NCI-H2107 treated with DMSO at 0.1 percent for 48 hours (cell line): ENCODE measurements at regions not wholly inside any gene's neighbourhood (a gene's known extent, or its start where the extent isn't known, plus 50 kb on each side); places are given as distances from the start of the nearest gene placed in this dataset.
"Not testable (repeated sequence)": the region's sequence is repeated elsewhere in the genome, so short reads cannot be mapped to it uniquely, and the experiment has no call there.

Experiments used
- DNase-seq: peaks from one replicate; lab custom pipeline; 2025; ENCODE audit not compliant: unreplicated experiment; lab: John Stamatoyannopoulos, UW

DNA sequence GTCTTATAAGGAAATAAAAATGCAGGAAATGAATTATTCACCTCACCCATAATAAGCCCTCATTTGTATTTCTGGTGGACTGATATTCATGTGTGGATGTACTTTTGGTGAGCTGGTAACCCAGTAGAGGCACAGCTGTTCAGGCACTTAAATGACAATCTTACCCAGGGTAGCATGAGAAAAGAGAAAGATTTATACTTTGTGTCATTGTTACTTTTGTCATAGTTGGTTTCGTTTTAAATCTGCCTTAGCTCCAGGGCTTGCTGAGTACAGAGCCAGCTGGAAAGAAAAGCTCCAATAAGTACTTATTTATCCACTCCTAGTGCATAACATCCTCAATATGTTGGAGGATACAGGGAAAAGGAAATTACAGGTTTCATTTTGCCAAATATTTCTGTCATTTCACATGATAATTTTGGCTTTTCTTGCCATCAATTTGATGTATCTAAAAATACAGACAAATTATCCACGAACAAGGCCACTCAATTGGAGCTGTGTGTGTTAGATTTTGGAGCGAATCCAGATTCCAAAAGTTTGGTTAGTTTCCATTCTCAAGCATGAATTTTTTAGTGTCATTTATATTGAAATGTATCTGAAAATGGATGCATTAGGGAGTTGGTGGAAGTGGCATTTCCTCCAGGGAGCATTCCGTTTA is 1276.1 kb upstream of the FAM98A start:
- DNase-seq, result no peak

DNA sequence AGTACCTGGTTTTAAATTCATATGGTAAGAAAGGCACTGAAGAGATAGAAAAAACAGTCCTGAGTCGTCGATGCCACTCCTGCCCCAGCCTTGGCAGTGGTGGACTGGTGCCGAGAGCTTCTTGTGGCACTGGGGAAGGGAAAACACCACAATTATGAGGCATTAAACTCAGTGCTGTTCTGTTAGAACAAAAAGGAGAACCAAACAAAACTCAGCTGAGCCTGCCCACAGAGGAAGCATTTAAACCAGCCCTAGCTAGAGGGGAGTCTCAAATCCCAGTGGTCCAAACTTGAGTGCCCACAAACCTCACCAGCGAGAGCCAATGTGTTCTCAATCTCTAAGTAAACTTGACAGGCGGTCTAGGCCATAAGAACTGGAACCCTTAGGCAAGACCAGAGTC is 1254.5 kb upstream of the FAM98A start:
- no peak for DNase-seq

DNA sequence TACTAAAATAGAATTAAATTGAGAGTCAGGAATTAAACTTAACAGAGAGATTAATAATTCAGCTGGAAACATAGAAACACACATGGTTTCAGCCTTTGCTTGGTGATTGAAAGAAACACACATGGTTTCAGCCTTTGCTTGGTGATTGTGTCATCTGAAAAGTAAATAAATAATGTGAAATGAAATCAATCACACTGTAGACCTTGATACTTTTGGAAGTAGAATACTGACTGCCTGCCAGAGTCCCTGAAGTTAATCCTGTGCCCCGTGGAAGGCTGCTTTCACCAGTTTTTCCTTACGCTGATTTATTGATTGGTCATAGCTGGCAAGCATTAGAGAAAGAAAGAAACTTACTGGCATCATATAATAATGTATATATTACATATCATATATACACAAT is 1252.7 kb upstream of the FAM98A start:
- no peak for DNase-seq

DNA sequence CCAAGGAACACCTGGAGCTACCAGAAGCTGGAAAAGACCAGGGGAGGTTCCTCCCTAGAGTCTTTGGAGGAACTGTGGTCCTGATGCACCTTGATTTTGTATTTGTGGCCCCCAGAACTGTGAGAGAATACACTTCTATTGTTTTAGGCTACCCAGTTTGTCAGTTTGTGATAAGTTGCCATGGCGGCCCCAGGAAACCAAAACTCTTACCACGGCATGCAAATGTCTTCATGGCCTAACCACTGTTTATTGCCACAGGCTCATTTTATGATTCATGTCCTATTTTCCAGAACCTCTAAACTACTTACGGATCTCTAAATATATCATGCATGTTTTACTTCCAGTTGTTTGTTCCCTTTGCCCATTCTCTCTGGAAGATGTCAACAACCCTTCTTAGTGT is 1250.7 kb upstream of the FAM98A start:
- no peak for DNase-seq

DNA sequence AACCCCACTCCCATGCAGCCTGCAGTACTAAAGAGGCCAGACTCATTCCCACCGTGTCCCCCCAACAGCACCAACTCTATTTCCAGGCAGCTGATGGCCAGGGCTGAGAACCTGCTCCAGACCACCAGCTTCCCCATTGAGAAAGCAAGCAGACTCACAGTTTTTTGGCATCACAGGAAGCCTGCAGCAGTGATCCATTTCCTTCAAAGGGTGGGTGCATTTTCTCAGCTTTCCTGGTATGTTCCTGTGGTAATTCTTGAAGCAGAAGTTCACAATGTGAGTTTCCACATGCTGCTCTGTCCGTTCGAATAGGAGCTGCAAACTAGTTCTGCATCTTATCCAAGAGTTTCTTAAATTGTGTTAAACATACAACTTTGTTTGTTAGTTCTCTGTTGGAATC is 1249.6 kb upstream of the FAM98A start:
- DNase-seq, result no peak

DNA sequence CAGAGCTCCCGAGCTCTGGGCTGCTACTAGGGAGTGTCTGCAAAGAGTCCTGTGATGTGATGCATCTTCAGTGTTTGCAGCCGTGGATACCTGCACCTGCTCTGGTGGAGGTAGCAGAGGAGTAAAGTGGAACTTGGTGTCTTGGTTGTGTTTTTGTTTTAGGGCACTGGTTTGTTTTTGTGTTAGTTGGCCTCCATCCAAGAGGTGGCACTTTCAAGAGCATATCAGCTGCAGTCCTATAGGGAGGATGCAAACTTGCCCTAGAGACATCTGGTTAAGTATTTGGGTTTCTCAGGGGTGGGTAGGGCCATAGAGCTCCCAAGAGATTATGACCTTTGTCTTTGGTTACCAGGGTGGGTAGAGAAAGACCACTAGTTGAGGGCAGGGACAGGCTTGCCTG is 1249.0 kb upstream of the FAM98A start:
- DNase-seq, result no peak

DNA sequence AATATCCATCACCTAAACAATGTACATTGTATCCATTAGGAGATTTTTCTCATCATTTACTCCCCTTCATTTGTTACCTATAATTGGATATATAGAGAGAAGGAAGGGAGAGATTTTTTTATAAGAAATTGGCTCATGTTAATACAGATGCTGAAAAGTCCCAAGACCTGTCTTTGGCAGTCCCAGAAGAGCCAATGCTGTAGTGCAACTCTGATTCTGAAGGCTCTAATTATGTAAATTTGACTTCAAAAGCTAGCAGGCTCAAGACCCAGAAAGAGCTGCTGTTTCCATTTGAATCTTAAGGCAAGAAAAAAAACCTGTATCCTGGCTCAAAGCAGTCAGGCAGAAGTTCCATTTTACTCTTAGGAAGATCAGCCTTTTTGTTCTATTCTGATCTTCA is 1245.5 kb upstream of the FAM98A start:
- DNase-seq, result no peak

DNA sequence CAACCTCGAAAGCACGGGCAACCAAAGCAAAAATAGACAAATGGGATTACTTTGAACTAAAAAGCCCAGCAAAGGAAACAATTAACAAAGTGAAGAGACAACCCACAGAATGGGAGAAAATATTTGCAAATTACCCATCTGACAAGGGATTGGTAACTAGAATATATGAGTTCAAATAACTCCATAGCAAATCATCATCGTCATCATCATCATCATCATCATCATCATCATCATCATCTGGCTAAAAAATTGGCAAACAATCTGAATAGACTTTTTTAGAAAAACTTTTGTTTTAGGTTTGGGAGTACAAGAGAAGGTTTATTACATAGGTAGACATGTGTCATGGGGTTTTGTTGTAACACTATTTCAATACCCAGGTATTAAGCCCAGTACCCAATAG is 1239.3 kb upstream of the FAM98A start:
- no peak for DNase-seq

DNA sequence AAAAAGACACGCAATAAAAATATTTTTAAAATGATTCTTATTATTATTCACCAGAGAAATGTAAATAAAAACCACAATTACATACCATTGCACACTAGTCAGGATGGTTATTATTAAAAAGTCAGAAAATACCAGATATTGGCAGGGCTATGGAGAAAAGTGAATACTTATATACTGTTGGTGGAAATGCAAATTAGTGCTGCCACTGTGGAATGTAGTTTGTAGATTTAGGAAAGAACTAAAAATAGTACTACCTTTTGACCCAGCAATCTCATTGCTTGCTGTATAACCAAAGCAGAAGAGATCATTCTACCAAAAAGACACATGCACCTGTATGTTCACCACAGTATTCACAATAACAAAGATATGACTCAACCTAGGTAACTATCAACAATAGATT is 1237.3 kb upstream of the FAM98A start:
- no peak for DNase-seq

DNA sequence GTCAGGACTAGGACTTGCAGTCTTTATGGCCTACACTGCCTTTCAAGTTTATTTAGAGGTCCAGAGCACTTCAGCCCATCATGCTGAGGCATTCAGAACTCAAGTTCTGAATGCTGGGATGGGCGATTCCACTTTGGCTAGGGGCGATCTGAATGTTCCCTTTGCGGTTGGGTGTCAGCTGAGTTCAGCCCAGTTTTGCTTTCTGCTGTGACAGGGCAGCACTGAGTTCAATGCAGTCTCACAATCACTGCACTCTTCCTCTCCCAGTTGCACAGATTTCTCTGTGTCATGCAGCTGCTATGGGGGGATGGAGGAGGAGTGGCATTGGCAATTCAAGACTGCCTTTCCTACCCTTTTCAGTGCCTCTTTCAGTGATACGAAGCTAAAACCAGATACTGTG is 1232.0 kb upstream of the FAM98A start:
- DNase-seq, result no peak

DNA sequence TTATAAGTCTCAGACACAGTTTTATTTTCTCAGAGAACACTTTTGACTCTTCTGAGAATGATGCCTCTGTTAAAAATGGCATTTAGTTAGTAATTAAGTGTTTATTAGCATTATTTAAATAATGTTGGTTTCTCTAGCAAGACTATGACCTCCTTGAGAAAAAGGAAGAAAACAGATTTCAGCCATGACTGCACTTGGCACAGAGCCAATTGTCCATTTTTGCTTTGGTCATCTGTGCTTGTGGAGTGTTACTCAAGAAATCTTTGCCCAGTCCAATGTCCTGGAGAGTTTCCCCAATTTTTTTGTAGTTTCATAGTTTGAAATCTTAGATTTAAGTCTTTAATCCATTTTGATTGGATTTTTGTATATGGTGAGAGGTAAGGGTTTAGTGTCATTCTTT is 1229.4 kb upstream of the FAM98A start:
- no peak for DNase-seq

DNA sequence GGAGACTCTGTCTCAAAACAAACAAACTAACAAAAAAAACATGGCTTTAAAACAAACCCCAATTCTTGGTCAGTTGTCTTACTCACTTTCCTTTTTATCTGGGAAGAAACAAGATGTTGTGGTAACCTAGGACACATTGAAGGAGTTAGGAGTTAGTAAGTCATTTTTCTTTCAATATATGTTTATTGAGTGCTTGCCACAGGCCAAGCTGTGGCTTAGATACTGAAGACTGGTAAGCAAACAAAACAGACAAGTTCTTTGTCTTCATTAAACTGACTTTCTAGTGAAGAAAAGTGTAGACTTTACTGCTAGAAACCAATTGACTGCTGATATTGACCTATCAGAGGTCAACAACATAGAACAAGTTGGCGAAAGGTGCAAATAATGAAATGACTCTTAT is 1228.3 kb upstream of the FAM98A start:
- DNase-seq, result no peak

DNA sequence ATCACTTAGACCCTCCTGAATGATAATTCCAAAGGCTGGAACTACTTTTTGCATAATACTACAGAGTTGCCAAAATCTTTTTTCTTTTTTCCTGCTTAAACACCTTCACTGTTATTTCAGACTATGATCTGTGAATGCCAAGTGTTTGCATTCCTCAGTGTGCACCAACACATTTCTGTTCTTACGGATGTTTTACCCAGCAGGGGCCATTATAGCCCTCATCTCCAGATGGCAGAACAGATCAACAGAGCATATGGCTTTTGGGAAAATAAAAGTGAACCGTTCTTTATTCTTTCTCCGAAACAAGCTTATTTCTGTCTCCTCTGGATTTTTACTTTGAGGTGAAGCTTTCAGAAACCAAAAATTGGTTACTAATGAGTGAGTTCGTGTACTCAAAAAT is 1226.6 kb upstream of the FAM98A start:
- DNase-seq, result no peak

DNA sequence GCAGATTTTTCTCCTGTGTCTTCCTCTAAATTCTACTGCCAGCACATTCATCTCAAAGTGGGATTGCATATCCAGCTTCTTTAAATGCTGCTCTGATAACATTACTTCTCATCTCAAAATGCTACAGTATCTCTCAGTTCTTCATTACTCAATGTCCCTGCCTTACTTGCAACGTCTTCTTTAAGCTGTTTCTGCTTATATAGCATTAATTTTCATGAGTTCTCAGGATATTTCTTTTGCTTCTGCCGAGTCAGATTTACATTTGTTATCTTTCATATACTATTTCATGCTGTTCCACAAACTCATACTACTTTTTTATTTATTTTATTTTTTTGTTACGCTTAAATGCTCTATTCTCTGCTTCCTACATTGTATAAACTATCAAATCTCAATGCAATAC is 1223.5 kb upstream of the FAM98A start:
- no peak for DNase-seq

DNA sequence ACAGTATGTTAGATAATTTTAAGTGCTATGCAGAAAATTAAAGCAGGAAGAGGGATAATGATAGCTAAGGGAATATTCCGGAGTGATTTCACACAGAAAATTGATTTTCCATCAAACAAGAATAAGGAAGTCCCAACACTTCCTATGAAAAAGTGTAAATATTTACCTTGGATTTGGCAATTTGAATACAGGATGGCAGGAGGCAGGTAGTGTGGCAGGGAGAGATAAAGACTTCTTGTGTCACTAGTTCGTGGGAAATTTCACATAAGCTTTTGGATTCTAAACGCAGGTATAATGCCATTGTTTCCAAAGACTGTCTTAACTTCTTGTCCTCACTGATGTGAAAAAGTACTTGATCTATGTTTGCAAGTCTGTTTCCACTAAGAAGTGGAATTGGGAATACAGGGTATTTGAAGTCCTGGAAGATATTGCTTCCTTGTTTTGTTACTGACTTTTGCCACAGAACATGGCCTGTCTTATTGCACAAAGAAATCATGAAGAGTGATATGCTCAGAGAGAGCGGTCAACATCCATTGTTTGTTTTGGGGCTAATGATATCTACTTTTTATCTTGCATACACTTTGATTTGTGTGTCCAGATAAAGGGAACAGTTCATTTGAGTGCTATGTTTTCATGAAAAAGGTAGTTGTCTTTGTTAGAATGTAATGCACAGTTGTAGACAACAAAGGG is 1216.1 kb upstream of the FAM98A start:
- DNase-seq, result no peak

DNA sequence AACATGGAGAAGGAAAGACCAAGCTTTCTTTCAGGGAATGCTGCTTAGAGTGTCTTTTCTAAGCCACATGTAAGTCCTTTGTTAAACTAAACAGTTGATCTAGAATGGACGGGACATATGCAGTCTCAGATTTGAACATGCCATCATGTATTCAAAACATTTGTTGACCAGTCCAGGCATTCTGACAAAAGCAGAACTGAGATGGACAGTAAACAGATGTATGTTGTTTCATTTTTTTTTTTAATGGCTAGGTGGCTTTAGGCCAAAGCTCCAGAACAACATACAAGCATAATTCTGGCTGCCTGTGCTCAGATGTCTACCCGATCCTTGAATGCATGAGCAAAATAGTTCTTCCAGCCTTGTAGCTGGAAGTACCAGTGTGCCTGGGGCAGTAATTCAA is 1211.4 kb upstream of the FAM98A start:
- no peak for DNase-seq

DNA sequence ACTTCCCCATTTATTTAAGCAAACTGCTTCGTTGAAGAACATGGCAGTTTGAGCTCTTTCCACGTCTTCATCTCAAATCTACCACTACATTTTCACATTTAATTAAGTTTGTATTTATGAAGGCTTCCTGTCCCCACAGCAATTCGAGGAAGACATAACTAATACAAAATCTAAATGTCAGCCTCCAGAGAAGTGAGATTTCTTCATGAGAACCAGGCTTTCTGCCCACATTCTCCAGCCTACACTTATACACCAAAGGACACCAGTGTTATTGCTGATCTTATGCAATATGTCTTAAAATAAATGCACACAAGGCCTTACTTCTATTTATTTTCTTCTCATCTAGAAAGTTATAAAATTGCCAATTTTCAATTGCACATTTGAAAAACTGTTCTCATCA is 1209.3 kb upstream of the FAM98A start:
- DNase-seq, result no peak

DNA sequence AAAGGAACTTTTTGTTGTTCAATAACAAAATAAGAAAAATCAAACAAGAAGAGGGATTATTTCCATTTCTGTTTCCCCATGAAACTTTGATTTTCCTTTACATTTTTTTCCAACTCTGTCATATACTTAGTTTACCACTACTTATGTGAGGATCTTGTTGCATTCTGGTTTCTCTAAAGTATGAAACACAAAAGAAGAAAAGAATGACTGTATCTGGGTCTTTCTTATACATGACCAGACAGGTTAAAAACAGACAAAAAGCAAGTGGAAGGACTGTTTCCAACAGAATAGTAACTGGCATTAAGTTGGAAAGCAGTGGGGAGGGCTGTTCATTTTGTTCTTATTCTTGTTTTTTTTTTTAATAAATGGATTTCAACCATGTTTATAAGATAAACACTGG is 1207.8 kb upstream of the FAM98A start:
- DNase-seq, result no peak

DNA sequence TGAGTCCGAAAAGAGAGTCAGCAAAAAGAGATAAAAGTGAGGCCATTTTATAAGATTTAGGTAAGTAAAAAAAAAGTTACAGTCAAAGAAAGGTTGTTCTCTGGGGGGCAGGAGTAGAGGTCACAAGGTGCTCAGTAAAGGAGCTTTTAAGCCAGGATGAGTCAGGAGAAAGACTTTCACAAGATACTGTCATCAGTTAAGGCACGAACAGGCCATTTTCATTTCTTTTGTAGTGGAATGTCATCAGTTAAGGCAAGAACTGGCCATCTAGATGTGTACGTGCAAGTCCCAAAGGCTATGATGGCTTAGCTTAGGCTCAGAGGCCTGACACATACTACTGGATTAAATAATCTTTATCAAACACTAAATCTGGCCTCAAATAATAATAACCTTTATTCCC is 1207.3 kb upstream of the FAM98A start:
- no peak for DNase-seq

DNA sequence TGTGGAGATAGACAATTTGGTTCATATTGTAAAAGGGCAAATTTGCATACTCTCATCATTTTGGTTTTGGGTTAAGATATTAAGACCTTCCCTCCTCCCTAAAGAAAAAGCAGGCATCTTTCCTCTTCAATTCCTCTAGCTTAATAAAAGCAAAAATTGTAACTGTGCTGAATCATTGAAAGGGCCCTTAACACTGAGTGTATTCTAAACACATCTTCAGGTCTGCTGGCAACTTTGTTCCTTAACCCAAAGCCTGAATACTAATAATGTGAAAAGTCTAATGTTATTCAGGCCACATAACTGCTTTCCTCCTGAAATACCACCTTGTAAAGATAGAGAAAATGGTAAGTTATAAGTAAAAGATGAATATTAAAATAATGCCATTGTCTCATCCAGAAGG is 1200.5 kb upstream of the FAM98A start:
- DNase-seq, result no peak

DNA sequence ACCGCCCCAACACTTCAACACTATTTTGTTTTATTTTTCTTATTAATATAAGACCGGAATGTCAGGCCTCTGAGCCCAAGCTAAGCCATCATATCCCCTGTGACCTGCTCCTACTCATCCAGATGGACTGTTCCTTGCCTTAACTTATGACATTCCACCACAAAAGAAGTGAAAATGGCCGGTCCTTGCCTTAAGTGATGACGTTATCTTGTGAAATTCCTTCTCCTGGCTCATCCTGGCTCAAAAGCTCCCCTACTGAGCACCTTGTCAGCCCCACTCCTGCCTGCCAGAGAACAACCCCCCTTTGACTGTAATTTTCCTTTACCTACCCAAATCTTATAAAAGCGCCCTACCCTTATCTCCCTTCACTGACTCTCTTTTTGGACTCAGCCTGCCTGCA is 1196.5 kb upstream of the FAM98A start:
- not testable (repeated sequence) for DNase-seq

DNA sequence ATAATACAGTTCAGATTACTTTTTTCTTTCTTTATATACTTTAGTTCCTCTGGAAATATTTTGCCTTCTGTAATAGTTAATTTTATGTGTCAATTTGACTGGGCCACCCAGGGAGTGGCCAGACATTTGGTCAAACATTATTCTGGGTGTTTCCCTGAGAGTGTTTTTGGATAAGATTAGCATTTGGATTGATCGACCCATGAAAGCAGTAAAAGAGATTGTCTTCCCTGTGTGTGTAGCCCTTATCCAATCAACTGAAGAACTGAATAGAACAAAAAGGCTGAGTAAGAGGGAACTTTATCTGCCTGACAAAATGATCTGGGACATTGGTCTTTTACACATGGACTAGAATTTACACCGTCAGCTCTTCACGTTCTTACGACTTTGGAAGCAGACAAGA is 1190.1 kb upstream of the FAM98A start:
- no peak for DNase-seq

DNA sequence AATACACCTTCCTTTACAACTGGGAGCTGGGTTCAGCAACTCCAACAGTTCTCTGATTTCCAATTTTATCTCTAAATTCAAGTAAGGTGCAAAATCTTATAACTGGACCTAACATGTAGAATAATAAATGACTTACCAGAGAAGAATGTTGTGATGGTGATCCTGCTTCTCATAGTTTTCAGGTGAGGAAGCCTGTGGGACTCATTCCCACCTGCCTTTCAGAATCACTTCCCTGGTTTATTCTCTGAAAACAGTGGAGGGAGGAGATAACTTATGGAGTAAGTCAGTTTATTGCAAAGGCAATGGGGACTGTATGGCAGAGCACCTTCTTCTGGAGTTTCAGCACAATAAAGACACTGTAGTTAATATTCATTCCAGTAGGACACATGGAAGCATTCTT is 1188.2 kb upstream of the FAM98A start:
- DNase-seq, result no peak
